ENCODE measurements at regions not wholly inside any gene's neighbourhood (a gene's known extent, or its start where the extent isn't known, plus 50 kb on each side); places are given as distances from the start of the nearest gene placed in this dataset.

DNA sequence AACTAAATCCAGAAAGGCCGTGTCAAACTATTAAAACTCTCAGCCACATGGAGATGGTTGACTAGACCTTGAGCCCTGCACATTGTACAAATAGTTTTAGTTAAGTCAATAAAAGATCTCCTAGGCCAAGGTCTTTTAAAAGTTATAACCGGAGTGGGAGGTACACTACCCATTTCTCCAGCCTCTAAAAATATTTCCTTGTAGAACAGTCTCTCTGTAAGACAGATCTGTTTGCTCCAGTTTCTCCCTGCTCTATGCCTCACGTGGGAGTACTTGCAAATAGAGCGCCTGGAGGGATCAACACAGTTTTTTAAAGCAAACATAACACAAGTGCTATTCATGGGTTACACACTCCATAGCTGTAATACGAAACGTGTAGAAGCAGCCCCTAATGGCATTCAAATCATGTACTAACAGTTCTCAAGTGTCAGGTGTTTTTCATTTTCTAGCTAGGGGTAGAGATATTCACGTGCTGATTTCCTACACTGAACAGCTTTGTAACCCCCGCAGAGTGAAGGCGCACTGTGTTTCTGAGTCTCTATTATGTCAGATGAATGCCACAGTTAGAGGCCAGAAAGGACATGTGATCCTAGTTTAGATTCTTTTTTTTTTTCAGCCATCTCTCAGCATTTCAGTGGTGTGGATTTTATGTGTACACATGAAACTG, 703.4 kb upstream of the GRAMD2B start:
- DNase-seq (ENCODE audit: low read depth), result no peak
- TF ChIP-seq, protein P1, sequence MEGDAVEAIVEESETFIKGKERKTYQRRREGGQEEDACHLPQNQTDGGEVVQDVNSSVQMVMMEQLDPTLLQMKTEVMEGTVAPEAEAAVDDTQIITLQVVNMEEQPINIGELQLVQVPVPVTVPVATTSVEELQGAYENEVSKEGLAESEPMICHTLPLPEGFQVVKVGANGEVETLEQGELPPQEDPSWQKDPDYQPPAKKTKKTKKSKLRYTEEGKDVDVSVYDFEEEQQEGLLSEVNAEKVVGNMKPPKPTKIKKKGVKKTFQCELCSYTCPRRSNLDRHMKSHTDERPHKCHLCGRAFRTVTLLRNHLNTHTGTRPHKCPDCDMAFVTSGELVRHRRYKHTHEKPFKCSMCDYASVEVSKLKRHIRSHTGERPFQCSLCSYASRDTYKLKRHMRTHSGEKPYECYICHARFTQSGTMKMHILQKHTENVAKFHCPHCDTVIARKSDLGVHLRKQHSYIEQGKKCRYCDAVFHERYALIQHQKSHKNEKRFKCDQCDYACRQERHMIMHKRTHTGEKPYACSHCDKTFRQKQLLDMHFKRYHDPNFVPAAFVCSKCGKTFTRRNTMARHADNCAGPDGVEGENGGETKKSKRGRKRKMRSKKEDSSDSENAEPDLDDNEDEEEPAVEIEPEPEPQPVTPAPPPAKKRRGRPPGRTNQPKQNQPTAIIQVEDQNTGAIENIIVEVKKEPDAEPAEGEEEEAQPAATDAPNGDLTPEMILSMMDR (IDR thresholded peaks at IDR 0.05; ENCODE audit: insufficient read depth, low read length, poor library complexity, severe bottlenecking), result no peak
- Histone ChIP-seq H3K27me3 (ENCODE audit: control insufficient read depth, insufficient read depth, low read length) (no peaks in the 10 kb centered on the region), H3K36me3 (ENCODE audit: control insufficient read depth, insufficient read depth, low read length) (no peaks in the 10 kb centered on the region), H3K4me3 (ENCODE audit: low read depth, low read length) (no peak overlapping the region)

DNA sequence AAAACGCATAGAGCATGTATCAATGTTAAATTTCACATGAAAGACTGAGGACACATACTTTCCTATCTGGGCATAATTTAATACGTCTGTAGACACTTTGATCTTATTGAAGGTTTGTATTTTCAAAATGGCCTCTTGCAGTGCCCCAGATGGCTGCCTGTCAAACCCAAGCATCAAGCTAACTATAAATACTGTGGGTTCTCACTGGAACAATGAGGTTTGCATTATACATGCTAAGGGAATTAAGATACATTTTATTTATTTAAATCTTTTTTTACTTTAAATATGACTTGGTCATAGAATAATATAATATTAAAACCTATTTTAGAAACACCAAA, 702.9 kb upstream of the GRAMD2B start:
- TF ChIP-seq, protein P1 (IDR thresholded peaks at IDR 0.05; ENCODE audit: insufficient read depth, low read length, poor library complexity, severe bottlenecking), result no peak
- H3K36me3 ChIP-seq (ENCODE audit: control insufficient read depth, insufficient read depth, low read length), result no peaks in the 10 kb centered on the region
- no peak overlapping the region for H3K4me3 ChIP-seq (ENCODE audit: low read depth, low read length)
- no peak for DNase-seq (ENCODE audit: low read depth)
- no peaks in the 10 kb centered on the region for H3K27me3 ChIP-seq (ENCODE audit: control insufficient read depth, insufficient read depth, low read length)

DNA sequence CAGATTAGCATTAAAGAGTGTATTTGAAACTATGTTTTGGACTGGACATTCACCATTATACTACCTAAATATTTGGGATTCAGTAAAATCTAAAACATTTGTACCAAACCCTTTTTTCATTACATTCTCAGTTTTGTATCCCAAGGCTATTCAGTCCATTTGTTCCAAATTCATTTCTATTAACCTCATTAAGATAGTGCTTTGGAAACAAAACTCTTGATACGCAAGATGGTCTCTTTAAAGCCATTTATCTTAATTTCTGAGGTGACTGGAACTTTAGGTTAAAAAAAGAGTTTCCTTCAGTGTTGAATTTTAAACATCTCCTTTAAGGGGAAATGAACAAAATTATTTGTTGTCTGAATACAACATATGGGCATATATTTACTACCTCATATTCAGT, 702.5 kb upstream of the GRAMD2B start:
- H3K36me3 ChIP-seq (ENCODE audit: control insufficient read depth, insufficient read depth, low read length), result no peaks in the 10 kb centered on the region
- no peaks in the 10 kb centered on the region for H3K27me3 ChIP-seq (ENCODE audit: control insufficient read depth, insufficient read depth, low read length)
- TF ChIP-seq, protein P1 (IDR thresholded peaks at IDR 0.05; ENCODE audit: insufficient read depth, low read length, poor library complexity, severe bottlenecking), result no peak
- DNase-seq (ENCODE audit: low read depth), result no peak
- H3K4me3 ChIP-seq (ENCODE audit: low read depth, low read length), result no peak overlapping the region

DNA sequence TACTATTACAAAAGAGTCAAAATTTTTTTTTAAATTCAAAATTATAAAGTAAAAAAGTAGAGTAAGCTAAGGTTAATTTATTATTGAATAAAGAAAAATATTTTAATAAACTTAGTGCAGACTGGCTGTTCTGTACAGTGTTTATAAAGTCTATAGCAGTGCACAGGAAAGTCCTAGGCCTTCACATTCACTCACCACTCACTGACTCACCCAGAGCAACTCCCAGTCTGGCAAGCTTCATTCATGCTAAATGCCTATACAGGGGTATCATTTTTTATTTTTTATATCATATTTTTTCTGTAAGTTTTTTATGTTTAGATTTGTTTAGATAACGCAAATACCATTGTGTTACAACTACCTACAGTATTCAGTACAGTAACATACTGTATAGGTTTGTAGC, 700.7 kb upstream of the GRAMD2B start:
- TF ChIP-seq, protein P1 (IDR thresholded peaks at IDR 0.05; ENCODE audit: insufficient read depth, low read length, poor library complexity, severe bottlenecking), result no peak
- no peak for DNase-seq (ENCODE audit: low read depth)
- Histone ChIP-seq H3K4me3 (ENCODE audit: low read depth, low read length) (no peak overlapping the region), H3K27me3 (ENCODE audit: control insufficient read depth, insufficient read depth, low read length) (no peaks in the 10 kb centered on the region), H3K36me3 (ENCODE audit: control insufficient read depth, insufficient read depth, low read length) (no peaks in the 10 kb centered on the region)

DNA sequence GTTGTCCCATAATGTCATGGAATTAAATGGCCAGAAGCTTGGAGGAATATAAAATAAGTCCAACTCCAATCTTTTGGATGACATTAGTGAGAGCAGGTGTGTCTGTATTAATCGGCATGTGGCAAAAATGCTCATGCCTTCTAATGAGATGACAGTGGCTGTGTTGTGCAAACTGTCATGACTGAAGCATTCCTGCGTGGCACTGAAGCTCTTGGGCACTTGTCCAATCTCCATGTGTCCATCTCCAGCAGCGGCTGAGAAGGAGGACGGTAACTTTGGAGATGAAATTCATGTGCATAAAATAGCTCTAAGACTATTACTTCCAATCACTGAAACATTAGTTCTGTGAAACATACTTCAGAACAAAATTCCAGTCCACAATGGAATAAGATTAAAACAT, 697.5 kb upstream of the GRAMD2B start:
- no peaks in the 10 kb centered on the region for H3K36me3 ChIP-seq (ENCODE audit: control insufficient read depth, insufficient read depth, low read length)
- H3K27me3 ChIP-seq (ENCODE audit: control insufficient read depth, insufficient read depth, low read length), result no peaks in the 10 kb centered on the region
- DNase-seq (ENCODE audit: low read depth), result no peak
- no peak overlapping the region for H3K4me3 ChIP-seq (ENCODE audit: low read depth, low read length)
- TF ChIP-seq, protein P1 (IDR thresholded peaks at IDR 0.05; ENCODE audit: insufficient read depth, low read length, poor library complexity, severe bottlenecking), result no peak

DNA sequence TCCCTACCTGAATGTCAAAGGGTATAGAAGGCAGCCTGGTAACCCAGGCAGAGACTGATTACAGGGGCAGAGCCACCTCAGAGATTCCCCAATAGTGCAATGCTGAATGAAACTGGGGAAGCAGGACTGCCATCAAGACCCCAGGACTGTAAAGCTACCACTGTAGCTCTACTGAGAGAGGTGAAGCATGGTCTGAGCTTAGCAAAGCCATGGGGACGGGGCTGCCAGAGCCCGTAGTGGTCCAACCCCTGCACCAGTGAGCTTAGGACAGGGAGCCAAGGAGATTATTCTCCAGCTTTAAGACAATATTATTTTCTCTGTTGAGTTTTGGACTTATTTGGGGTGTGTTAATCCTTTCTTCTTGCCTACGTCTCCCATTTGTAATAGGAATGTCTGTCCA, 679.3 kb upstream of the GRAMD2B start:
- H3K4me3 ChIP-seq (ENCODE audit: low read depth, low read length), result no peak overlapping the region
- no peak for DNase-seq (ENCODE audit: low read depth)

More for the DNA sequence above, 679.3 kb upstream of the GRAMD2B start:
- TF ChIP-seq, protein P1 (IDR thresholded peaks at IDR 0.05; ENCODE audit: insufficient read depth, low read length, poor library complexity, severe bottlenecking), result no peak
- no peaks in the 10 kb centered on the region for H3K27me3 ChIP-seq (ENCODE audit: control insufficient read depth, insufficient read depth, low read length)
- H3K36me3 ChIP-seq (ENCODE audit: control insufficient read depth, insufficient read depth, low read length), result no peaks in the 10 kb centered on the region

Data from kidney epithelial cell (primary cell).